ENCODE measurements at regions not wholly inside any gene's neighbourhood (a gene's known extent, or its start where the extent isn't known, plus 50 kb on each side); places are given as distances from the start of the nearest gene placed in this dataset.
"Not testable (repeated sequence)": the region's sequence is repeated elsewhere in the genome, so short reads cannot be mapped to it uniquely, and the experiment has no call there.

DNA sequence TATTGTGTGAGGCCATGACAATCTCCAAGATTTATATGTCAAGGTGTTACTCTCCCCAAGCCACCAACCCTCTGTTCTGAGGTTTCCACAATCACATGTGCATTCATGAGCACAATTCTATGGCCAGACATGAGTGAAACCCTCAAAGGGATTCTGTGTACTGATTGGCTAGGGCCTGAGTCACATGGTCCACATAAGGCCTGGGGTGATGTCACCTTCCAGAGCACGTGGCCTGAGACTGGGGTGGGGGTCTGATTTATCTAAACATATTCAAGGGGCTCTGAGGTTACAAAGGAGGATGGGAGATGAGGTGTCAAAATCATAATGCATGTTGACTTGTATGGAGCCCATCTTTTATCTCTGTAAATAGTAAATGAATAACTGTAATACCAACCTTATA lies 1369.9 kb upstream of the TMEM132C start:
- DNase-seq, result no peak

DNA sequence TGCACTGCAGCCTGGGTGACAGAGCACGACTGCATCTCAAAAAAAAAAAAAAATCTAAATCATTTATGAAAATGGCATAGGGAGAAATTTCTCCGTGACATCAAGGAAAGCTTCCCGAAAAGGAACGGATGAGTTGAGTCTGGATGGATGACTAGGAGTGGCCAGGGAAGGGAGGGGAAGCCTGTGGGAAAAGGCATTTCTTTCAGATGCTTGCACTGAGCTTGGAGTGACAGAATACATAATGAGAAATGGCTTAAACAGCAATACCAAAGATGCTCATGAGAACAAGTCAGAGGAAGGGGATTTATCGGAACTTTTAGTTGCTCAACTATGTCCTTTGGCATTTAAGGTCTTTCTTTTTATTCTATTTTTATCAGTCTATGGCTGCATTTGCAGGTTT lies 1369.2 kb upstream of the TMEM132C start:
- DNase-seq, result no peak

DNA sequence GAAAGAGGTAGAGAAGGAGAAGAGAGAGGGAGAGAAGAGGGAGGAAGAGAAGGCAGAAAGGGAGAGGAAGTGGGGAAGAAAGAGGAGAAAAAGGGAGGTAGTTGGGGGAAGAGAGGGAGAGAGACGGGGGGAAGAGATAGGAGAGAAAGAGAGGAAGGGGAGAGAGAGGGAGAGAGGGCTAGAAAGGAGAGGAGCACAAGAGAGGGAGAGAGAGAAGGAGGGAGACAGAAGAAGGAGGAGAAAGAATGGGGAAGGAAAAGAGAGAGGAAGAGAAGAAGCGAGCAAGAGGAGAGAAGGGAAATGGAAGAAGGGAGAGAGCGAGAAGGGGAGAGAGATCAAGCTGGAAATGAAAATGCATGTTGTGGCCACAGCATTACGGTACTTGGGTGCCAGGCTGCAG lies 1368.4 kb upstream of the TMEM132C start:
- no peak for DNase-seq

DNA sequence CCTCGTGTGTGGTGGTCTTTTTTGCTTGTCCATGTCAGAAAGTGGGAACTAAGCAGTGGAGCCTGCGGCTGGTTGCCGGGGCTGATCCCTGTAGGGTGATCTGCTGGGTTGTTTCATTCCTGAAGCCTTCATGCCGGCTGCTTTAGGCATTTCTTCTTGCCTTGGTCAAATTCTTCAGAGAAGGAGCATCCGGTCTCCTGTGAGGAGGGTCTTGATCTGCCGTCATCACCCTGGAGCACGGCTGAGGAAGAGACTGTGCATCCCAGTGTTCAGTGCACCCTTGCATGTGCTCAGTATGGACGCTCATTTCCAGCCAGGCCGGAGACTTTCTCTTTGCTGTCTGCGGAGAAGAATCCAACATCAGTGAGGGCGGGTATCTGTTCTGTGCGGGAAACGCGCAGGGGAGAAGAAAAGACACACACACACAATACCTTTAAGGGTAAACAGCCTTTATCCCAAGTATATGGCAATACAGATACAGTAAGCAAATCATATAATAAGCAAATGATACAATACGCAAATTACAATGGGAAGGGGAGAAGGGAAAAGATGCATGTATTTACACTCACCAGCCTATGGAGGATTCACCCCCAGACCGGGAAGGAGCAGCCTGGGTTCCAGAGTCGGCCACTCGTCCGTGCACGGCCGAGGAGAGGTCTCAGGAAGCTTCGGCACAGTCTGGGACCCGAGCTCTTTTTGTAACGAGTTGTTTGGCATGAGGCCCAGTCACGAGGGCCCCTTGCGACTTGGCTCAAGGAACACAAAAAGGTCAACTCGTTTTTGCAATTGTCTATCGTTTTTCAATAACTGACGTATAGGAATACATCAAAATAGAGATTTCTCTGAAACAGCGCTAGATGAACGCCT lies 1366.8 kb upstream of the TMEM132C start:
- no peak for DNase-seq

DNA sequence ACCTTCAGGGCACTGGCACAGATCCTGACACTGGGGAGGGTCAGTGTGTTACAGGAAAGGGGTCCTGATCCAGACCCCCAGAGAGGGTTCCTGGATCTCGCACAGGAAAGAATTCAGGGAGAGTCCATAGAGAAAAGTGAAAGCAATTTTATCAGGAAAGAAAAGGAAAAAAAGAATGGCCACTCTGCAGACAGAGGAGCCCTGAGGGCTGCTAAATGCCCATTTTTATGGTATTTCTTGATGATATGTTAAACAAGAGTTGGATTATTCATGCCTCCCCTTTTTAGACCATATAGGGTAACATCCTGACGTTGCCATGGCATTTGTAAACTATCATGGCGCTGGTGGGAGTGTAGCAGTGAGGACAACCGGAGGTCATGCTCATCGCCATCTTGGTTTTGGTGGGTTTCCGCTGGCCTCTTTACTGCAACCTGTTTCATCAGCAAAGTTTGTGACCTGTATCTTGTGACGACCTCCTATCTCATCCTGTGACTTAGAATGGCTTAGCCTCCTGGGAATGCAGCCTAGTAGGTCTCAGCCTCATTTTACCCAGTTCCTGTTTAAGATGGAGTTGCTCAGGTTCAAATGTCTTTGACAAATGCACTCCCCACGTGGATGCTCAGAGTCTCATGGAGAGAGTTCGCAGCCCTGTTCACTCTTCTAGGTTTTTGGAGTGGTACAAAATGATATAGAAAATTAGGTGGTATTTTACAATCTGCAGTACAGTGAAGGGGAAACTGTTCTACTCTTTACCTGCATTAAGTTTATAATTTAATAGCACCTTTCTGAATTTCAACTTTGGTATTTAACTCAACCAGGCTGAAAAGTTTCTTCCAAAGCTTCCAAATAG lies 1363.7 kb upstream of the TMEM132C start:
- no peak for DNase-seq

DNA sequence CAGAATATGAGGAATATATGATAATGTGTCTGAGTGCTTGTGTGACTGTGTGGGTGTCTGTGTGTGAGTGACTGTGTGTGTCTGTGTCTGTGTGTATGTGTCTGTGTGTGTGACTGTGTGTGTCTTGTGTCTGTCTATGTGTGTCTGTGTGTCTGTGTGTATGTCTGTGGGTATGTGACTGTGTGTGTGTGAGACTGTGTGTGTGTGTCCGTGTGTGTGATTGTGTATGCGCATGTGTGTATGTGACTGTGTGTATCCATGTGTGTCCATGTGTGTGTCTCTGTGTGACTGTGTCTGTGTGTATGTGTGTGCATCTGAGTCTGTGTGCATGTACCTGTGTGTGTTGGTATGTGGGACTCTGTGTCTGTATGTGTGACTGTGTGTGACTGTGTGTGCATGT lies 1361.2 kb upstream of the TMEM132C start:
- no peak for DNase-seq

DNA sequence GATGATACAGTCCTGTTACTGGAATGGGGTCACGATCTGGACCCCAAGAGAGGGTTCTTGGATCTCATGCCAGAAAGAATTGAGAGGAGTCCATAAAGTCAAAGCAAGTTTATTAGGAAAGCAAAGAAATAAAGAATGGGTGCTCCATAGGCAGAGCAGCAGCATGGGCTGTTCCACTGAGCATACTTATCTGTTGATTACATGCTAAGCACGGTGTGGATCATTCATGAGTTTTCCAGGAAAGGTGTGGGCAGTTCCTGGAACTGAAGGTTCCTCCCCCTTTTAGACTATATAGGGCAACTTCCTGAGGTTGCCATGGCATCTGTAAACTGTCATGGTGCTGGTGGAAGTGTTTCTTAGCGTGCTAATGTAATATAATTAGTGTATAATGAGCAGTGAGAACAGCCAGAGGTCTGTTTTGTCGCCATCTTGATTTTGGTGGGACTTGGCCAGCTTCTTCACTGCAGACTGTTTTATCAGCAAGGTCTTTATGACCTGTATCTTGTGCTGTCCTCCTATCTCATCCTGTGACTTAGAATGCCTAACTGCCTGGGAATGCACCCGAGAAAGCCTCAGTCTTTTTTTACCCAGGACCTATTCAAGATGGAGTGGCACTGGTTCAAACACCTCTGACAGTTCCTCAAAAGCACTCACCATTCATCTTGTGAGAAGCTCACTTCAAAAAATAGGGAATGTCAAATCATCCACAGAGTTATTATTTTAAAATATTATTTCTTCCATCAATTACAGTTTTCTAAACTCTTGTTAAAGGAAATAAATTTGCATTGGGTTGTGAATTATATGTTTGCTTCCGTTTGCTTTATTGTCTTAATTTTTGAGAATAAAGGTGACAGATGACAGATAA lies 1358.8 kb upstream of the TMEM132C start:
- no peak for DNase-seq

DNA sequence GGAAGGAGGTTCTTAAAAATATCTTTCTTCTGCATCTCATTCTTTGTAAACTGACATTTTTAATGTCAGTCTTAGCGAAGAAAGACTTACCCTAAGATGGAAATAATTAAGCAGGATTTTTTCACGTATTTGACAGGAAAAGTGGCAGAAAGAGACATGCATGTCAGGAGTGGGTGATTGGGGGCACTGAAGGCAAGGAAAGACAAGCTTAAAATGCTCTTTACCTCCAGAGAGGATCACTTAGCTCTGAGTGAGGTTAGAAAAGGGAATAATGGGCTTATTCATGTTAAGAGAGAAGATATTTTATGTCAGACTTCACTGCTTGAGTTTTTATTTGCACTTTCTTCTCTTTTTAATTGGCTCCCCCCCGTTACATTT lies 1358.2 kb upstream of the TMEM132C start:
- no peak for DNase-seq

DNA sequence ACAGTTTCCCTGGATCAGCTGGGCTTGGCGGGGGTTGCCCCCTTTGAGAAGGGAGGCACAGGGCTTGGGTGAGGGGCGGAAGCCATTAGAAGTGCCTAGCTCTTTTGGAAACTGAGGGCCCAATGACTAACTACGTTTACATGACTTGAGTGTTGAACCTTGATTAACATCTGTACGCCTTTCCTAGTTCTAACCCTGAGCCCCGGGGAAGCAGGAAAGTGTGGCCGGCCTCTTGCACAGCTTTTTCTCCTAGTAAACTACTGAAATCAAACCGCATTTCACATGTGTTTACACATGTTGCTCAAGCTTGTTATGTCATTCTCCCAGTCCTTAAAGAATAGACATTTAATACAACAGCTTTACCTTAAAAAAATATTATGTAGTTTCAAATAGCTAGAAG lies 1356.4 kb upstream of the TMEM132C start:
- no peak for DNase-seq

DNA sequence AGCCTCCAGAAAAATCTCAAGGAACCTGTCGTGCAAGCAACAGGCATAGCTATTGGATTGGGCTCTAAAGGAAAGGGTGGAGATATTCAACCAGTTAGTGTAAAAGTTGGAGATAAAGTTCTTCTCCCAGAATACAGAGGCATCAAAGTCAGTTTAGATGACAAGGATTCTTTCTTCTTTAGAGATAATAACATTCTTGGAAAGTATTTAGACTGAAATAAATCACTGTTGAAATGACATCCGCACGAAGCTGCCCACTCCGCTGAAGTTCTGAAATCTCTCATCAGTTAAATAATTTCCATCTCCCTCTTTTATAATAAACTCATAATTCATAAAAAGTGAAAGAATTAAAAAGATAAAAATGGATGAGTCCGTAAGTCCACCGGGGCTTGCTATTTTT lies 1354.9 kb upstream of the TMEM132C start:
- no peak for DNase-seq

DNA sequence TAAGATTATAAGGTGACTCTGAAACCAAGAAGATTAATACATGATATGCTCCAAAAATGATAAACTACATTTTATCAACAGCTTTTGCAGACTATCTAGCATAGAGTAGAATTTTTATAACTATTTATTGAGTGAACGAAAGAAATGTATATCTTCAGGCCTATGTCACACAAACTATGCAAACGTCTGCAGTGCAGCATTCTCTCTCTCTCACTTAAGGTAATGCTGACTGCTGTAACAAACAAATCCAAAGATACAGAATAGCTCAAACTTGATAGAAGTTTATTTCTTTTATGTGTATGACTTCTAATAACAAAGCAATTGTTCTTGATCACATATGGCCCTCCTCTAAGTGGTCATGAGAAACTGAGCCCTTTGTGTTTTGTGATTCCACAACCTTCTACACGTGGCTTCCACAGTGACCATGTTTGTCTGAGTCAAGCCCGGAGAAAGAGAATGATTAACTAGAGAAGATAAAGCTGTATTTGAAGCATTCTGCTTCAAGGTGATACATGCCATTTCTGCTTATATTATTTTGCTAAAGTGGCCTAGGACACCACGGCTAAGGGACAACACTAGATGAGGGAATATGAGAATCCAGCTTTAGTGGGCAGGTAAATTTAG lies 1352.7 kb upstream of the TMEM132C start:
- DNase-seq, result no peak

DNA sequence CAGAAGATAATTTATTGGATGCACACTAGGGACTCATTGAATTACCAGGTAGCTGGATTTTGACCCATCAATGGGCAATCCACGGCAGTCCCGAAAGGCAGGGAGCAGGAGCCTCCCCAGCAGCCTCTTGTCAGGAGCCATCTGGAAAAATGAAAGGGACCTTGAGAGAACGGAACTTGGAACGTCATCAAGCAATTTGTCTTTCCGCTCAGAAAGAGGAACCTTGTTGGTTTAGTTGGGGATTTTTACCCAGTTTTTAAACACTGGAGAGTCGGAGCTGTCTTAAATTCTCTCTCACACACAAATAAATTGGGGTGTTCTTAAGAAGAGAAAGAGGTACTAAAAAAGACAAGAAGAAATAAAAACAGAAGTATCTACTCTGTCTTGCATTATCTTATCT lies 1351.7 kb upstream of the TMEM132C start:
- DNase-seq, result no peak

DNA sequence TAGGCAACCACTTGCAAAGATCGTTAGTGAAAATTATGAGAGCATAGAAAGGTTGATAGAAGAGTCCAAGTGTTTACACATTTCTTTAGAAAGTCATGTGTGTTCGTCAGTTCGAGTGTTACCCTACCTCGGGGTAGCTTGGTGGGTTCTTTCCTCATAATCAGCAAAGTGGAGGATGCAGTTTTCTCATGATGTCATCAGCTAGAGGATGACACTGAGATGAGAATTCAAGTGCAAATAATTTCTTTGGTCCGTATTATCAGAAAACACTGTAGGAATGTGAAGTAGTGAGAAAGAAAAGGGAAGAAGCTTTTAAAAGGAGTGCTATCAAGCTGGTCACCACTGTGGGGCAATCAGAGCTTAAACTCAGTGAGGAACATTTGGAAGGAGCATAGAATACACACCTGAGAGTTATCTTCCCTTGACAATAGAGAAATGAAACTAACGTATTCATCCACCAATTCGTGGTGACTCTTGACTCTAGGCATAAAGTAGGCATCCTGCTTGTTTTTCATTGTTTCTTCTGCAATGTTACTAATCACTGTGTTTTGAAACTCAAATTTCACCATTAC lies 1340.9 kb upstream of the TMEM132C start:
- DNase-seq, result no peak

DNA sequence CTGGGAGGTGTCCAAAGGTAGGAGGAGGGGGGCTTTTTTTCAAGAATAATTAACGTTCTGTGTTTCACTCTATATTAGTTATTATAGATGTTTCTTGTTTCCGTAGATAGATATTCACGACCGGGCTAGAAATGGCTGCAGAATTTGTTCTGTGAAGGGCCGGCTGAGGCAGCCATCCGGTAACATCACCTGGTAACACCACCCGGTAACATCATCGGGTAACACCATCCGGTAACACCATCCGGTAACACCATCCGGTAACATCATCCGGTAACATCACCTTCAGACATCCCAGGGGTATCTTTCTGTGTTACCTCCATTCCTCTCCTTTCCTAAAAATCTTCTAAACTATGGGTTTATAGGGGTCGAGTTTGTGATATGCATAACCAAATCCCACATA lies 1336.7 kb upstream of the TMEM132C start:
- no peak for DNase-seq

DNA sequence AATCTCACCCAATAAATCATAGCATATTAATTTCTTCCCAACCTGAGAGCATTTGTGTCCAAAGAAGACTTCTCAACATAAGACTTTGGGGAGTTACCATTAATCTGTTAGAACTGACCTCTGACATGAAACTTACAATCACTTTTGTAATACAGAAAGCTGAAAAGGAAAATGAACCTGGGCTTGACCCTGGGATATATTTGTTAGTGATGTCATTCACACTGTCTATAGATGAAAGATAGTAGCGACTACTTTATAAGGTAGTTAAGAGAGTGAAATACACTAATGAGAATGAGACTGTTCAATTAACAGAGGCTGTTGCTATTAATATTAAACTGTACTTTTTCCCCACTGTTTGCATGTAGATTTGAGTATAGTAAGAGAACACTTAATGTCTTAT lies 1334.8 kb upstream of the TMEM132C start:
- no peak for DNase-seq

DNA sequence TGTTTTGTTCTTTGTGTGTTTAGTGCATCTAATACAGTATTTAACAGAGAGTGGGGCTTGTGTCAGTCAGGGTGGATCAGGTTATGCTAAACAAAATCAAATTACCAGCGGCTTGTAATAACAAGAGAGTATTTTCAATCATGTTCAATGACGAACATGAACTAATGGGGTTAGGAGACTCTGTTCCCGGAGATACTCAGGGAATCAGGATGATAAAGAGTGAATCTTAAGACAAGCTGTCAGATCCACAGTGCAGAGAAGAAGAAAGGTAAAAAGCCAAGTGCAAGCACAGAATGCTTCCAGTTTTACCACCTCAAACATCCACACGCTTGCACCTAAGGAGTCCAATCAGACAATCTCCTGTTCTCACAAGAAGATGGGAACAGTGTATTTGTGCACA lies 1331.5 kb upstream of the TMEM132C start:
- no peak for DNase-seq

DNA sequence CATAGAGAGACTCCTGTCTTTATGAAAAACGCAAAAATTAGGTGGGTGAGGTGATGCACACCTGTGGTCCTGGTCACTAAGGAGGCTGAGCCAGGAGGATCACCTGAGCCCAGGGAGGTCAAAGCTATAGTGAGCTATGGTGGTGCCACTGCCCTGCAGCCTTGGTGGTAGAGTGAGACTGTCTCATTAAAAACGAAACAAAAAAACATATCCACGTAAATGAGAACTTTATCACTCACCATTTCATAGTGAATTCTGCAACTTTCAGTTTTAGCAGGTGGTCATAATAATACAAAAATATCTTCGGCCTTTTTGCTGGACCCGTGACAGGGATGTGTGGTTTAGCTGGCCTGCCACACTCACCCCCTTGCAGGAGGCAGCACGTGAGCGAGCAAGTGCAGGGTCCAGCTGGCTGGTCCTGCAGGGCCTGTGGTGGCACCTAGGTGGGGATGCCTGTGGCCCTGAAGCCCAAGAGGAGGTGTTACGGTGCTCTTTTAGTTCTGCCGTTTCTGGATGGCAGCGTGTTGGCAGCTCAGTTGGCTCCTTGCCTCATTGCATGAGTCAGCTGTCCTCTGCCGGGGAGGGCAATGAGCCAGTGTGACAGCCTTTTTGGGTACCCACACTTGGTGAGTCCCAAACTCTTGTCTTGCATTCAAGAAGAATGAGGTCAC lies 1330.7 kb upstream of the TMEM132C start:
- DNase-seq, result no peak

DNA sequence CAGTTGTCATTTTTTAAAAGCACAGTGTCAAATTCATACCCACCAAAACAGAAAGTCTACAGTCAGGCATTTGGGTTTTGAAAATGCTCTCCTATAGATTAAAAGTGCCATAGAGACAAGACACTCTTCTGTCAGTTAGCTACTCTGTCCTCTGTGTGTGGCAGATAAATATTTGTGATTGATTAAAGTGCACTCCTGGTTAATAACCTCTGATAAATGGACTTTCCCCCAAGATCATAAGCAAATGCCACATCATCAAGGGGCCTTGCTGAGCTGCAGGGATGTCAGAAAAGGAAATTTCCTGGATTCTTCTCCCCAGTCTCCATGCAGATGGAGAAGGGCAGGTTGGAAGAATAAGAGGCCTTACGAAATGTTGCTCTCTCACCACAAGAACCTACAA lies 1329.5 kb upstream of the TMEM132C start:
- DNase-seq, result no peak

DNA sequence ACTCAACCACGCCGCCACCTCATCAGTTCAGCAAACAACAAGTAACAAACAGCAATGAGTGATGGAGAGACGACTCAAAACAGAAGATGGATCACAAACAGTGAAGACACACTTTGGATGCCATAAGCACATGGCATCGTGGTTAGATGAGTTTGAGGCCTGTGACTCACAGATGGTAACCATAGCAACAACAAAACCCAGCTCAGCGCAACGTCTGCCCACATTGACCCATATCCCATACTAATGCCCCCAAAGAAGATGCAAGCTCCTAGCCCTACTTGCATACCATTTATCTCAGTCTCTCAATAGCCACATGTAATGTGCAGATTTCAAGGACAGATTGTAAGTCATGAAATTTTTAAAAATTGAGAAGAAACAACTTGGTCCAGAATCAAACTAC lies 1322.3 kb upstream of the TMEM132C start:
- no peak for DNase-seq

DNA sequence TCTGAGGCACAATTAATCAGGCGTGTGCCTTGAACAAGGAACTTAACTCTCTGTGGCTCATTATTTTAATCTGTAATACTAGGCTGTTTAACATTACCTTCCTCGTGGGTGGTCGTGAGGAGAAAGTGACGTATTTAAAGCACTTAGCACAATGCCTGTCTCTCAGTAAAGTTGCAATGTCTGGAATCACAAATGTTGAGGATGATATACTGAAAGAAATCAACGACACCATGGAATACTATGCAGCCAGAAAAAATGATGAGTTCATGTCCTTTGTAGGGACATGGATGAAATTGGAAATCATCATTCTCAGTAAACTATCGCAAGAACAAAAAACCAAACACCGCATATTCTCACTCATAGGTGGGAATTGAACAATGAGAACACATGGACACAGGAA lies 1320.0 kb upstream of the TMEM132C start:
- DNase-seq, result not testable (repeated sequence)

DNA sequence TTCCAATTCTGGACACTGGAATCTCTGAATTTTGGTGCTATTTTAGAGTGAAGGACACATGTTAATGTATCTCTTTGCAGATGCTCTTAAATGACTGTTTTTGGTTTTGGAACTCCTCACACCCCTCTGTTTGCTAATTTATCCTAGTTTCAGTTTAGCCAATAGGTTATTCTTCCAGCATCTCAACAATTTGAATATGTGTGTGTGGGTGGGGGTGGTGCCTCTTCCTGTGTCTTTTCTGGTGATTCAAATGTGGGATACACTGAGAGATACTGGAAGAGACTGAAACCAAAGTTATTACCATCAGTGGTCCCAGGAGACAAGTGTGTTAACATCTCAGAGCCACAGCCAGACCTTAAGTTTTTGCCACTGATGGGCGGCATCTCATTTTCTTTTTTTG lies 1317.4 kb upstream of the TMEM132C start:
- DNase-seq, result no peak

DNA sequence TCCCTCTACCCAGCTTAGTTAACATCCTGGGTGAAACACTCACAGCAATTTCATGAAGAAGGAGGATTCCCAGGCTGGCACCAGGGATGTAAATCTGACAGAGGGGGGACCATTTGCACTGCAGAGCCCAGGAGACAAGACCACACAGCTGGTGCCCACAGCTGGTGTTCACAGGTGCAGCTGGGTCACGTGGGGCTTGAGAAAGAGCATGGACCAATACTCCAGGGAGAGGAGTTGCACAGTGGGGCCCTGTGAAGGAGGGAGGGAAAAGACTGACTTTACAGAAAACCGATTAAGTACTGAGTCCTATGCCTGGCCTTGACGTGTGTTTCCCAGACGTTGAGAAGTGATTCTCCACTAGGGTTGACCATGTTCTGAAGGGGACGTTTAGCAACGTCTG lies 1316.7 kb upstream of the TMEM132C start:
- DNase-seq, result peak; percentile 26 to 74
